Colonic mucosa (tissue), 4 donors: ENCODE measurements at regions not wholly inside any gene's neighbourhood (a gene's known extent, or its start where the extent isn't known, plus 50 kb on each side); places are given as distances from the start of the nearest gene placed in this dataset.

Experiments
- DNase-seq: peaks from one replicate; pipeline ENCODE4 v3.0.0-alpha.2; 2020
- H3K27ac ChIP-seq: fragments of 200-600 bp; one replicate; pipeline ENCODE4 v1.8.0; 2021
- H3K27me3 ChIP-seq: fragments of 200-600 bp; one replicate; pipeline ENCODE4 v1.8.0; 2021
- H3K36me3 ChIP-seq: fragments of 200-600 bp; one replicate; pipeline ENCODE4 v1.8.0; 2021
- H3K4me1 ChIP-seq: fragments of 200-600 bp; one replicate; pipeline ENCODE4 v1.8.0; 2021; ENCODE audit warnings: mild to moderate bottlenecking
- H3K4me3 ChIP-seq: fragments of 200-600 bp; one replicate; pipeline ENCODE4 v1.8.0; 2021
- H3K9ac ChIP-seq, 2 donors: one replicate each; pipeline ENCODE4 v1.7.0; 2013; ENCODE audit warnings: control low read depth in 2 of 2, low read depth in 2 of 2, low read length in 2 of 2
- H3K9me3 ChIP-seq: fragments of 200-600 bp; one replicate; pipeline ENCODE4 v1.8.0; 2021
- CTCF ChIP-seq: fragments of 200-600 bp; IDR thresholded peaks from one replicate; pipeline ENCODE4 v1.8.0; 2022; ENCODE audit warnings: antibody characterized with exemption, mild to moderate bottlenecking
- intact Hi-C: fragments of 100-400 bp; cut with DNase I; formaldehyde crosslinking; loops from one replicate; pipeline ENCODE4 v1.14.1; 2022
- donor health status: healthy.
- donor health status: DM: no; HTN: no; CAD: no.
- donor health status: DM: no; HTN: no; CAD: no.

- intact Hi-C loops, result no loop called here
- no peak overlapping the region for H3K27ac ChIP-seq
- no peaks in the 10 kb centered on the region for H3K9me3 ChIP-seq
- H3K4me1 ChIP-seq, result no peaks in the 10 kb centered on the region
- no peak for DNase-seq
- no peak overlapping the region for H3K4me3 ChIP-seq
- H3K36me3 ChIP-seq, result no peaks in the 10 kb centered on the region
- H3K27me3 ChIP-seq, result no peaks in the 10 kb centered on the region
- no peak for TF ChIP-seq CTCF
- H3K9ac ChIP-seq, result no peak overlapping the region
These were observed 279.2 kb upstream of the SKOR2 start for GRCh38 chr18:47530695-47531094.

- TF ChIP-seq CTCF, result no peak
- Histone ChIP-seq H3K27ac (no peak overlapping the region), H3K4me3 (no peak overlapping the region), H3K27me3 (no peaks in the 10 kb centered on the region), H3K4me1 (no peaks in the 10 kb centered on the region), H3K36me3 (no peaks in the 10 kb centered on the region), H3K9ac (no peak overlapping the region), H3K9me3 (no peaks in the 10 kb centered on the region)
- intact Hi-C loops, result no loop called here
- no peak for DNase-seq
These were observed 276.9 kb upstream of the SKOR2 start for GRCh38 chr18:47528343-47528742.

GRCh38 chr18:47526147-47526546 lies 274.7 kb upstream of the SKOR2 start:
- no peak overlapping the region for H3K9ac ChIP-seq
- H3K36me3 ChIP-seq, result no peaks in the 10 kb centered on the region
- no peak overlapping the region for H3K4me3 ChIP-seq
- no peaks in the 10 kb centered on the region for H3K27me3 ChIP-seq
- intact Hi-C loops, result no loop called here
- no peak for TF ChIP-seq CTCF
- H3K4me1 ChIP-seq, result no peaks in the 10 kb centered on the region
- no peaks in the 10 kb centered on the region for H3K9me3 ChIP-seq
- no peak for DNase-seq
- no peak overlapping the region for H3K27ac ChIP-seq

DNA sequence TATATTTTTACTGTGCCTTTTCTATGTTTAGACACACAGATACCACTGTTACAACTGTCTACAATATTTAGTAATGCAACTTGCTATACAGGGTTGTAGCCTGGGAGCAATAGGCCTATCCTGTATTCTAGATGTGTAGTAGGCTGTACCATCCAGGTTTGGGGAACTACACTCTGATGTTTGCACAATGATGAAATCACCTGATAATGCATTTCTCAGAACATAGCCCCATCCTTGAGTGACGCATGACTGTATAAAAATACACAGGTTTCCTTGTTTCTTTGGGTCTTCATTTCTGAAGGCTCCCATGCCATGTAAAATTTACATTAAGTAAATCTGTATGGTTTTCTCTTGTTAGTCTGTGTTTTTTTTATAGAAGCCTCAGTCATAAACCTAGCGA lies 270.9 kb upstream of the SKOR2 start:
- Histone ChIP-seq H3K36me3 (no peaks in the 10 kb centered on the region), H3K4me1 (no peaks in the 10 kb centered on the region), H3K27me3 (no peaks in the 10 kb centered on the region), H3K9me3 (no peaks in the 10 kb centered on the region), H3K4me3 (no peak overlapping the region), H3K9ac (no peak overlapping the region), H3K27ac (no peak overlapping the region)
- no peak for TF ChIP-seq CTCF
- intact Hi-C loops, result no loop called here
- DNase-seq, result no peak

GRCh38 chr18:47520263-47520662 lies 268.8 kb upstream of the SKOR2 start:
- DNase-seq, result no peak
- no peak for TF ChIP-seq CTCF
- intact Hi-C loops, result no loop called here

DNA sequence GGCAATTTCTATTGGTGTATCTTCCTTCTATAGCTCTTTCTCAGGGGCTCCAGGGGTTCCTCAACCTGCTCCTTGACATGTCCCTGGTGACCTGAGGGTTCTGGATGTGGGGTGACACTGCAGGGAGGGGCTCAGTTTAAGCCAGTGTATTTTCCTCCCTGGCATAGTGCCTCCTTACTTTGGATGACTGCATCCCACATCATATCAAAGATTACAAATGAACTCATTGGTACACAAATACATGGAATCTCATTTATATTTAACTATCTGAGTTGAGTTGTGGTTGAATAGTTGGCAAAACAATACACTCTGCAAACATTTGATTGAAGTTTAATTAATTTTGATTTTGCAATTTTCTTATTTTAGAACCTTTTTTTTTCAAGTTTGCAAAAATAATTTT lies 268.2 kb upstream of the SKOR2 start:
- no peaks in the 10 kb centered on the region for H3K4me1 ChIP-seq
- no peaks in the 10 kb centered on the region for H3K9me3 ChIP-seq
- H3K27me3 ChIP-seq, result no peaks in the 10 kb centered on the region
- H3K9ac ChIP-seq, result no peak overlapping the region
- intact Hi-C loops, result no loop called here
- TF ChIP-seq CTCF, result no peak
- no peaks in the 10 kb centered on the region for H3K36me3 ChIP-seq
- H3K27ac ChIP-seq, result no peak overlapping the region
- no peak for DNase-seq
- no peak overlapping the region for H3K4me3 ChIP-seq

More at GRCh38 chr18:47520263-47520662, 268.8 kb upstream of the SKOR2 start:
- Histone ChIP-seq H3K9me3 (no peaks in the 10 kb centered on the region), H3K36me3 (no peaks in the 10 kb centered on the region), H3K4me1 (no peaks in the 10 kb centered on the region), H3K4me3 (no peak overlapping the region), H3K27ac (no peak overlapping the region), H3K27me3 (no peaks in the 10 kb centered on the region), H3K9ac (no peak overlapping the region)
